HK-2 (cell line): ENCODE measurements at regions not wholly inside any gene's neighbourhood (a gene's known extent, or its start where the extent isn't known, plus 50 kb on each side); places are given as distances from the start of the nearest gene placed in this dataset.

ENCODE experiments used
- DNase-seq: peaks from one replicate; pipeline ENCODE4 v3.0.0-alpha.2; 2018; ENCODE audit not compliant: unreplicated experiment

- DNase-seq: no peak
These were observed 106.9 kb upstream of the NPHP3 start for GRCh38 chr3:132829101-132829500.

DNA sequence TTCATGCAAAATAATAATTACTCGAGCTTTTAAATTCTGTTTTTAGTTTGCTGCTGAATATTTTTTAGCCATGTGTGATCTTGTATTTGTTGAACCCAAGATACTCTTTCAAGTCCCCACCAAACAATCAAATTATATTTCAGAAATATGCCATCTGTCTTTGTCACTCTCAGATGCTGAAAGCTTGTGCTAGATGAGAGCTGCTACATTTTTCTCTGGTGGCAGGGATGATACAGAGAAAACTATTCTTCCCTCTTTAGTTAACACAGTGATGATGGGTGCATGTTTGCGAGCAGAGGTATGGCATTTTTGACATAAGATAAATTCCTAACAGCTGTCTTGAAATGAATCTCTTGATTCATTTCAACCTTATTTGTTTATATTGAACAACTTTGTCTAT is 100.6 kb upstream of the NPHP3 start:
- DNase-seq: no peak

DNA sequence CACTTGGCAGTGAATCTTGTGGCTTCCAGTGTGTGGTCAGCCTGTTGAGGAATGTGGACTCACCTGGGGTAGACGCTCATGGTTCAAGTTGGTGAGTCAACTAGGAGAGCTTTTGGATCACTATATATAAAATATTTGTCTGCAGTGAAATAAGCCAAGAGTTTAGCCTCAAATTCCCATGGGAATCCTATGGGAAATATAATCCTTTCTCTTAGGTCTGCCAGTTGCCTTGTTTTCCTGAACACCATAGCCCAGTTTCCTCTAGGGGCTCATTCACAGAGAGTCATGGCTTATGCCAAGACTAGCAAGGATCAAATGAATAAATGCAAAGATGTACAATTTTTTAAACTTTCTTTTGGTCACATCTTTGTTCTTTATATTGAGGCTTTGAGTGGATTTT is 100.1 kb upstream of the NPHP3 start:
- no peak for DNase-seq

- no peak for DNase-seq
These were observed 99.1 kb upstream of the NPHP3 start for GRCh38 chr3:132821314-132821713.

DNA sequence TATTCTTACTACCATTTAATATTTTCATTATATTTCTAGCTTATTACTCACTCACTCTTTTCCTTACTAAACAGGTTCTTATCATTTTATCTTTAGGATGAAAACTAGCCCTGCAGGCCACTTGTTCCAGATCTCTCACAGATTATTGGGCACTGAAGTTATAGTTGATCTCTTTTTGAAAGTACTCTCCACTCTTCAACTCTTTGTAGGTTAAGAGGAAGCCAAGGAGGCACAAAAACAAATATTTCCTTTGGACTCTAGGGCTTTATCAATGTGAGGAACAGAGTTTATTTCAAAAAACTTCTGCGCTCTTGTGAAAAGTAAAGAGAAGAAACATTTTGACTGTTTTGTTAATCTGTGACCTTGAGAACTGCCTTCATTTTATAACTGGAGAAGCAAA is 96.0 kb upstream of the NPHP3 start:
- DNase-seq: no peak

DNA sequence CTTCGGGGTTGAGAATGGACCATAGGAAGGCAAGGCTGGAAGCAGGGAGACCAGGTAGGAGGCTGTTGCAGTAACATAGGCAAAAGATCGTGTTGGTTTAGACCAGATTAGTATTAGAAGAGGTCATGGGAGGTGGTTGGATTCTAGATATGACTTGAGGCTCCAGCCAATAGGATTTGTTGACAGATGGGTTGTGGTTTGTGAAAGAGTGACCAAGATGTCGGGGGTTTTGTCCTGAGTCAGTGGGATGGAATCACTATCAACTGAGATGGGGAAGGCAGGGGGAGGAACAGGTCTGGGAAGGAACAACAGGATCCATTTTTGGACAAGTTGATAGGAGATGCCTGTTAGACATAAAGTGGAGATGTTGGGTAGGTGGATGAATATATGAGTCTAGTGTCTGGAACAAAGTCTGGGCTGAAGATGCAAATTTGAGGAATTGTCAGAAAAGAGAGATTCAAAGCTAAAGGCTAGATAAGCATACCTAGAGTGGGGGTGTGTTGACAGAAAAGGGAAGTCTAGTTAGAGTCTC is 95.5 kb upstream of the NPHP3 start:
- DNase-seq: no peak

DNA sequence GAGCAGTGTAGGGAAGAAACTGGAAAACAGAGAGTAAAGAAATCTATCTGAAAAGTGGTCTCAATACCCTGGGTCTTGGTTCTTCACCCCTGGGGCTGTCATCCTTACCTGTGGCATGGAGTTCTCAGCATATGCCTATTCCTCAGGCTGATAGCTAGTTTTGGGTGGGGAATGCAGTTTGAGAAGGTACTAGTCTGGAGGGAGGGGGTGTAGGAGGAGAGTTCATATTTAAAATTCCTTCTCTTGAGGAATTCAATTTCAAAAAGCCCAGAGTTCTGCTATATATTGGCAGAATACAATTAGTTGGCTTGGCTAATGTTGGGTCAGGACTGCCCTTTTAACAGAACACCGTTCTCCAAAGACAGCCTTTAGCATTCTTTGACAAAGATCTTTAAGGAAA is 82.9 kb upstream of the NPHP3 start:
- DNase-seq: no peak

GRCh38 chr3:132804498-132804897 is 82.3 kb upstream of the NPHP3 start:
- no peak for DNase-seq

DNA sequence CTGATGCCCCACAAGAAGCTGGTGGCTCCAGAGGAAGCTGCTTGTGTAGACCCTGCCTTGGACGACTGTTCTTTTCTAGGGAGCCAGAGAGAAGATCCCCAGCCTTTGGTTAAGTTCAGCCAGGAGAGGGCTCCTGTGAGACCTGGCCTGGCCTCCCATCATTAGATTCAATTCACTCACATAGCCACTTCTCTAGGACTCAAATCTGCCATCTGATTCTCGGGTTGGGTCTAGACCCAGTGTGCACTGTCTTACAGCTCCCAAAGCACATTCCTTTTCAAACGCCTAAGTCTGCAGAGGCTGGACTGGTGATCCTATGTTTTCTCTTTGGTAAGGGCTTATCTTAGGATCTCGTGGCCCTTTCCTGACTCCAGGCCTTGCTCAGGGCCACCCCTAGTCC is 81.7 kb upstream of the NPHP3 start:
- no peak for DNase-seq

DNA sequence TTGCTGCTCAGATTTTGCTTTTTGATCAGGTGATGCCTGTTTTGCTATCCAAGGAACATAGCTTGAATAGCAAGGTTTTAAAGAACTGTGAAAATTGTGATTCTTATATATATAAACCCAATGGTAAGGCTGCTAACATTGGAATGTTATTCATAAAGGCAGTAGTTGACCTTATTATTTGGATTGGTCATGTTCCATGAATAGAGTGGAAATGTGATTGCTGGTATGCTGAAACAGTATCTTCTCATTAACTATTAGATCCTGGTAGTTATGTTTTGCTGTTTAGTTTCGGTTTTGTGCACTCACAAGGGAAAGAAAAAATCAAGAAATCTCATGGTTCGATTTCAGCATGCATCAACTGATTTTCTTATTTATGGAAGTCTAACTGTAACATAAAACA is 78.7 kb upstream of the NPHP3 start:
- no peak for DNase-seq

GRCh38 chr3:132790806-132791205 is 68.6 kb upstream of the NPHP3 start:
- no peak for DNase-seq

GRCh38 chr3:132789959-132790358 is 67.8 kb upstream of the NPHP3 start:
- no peak for DNase-seq

DNA sequence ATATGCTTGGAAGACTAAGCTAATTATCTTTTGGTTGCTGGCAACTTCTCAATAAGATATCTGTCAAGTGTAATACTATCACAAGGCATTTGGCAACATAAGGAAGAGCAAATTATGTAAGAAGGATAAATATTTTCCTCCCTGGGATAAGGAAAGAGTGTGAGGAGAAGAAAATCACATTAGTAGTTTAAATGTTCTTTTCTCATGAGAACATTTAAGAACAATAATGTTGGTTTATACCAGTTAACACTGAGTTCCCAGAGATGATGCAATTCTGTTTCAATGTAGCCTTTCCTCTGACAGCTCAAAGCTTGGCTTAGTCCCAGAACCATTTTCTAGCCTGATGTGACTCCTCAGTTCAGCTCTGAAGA is 66.1 kb upstream of the NPHP3 start:
- no peak for DNase-seq

- no peak for DNase-seq
These were observed 65.5 kb upstream of the NPHP3 start for GRCh38 chr3:132787616-132788300.

- no peak for DNase-seq
These were observed 64.7 kb upstream of the NPHP3 start for GRCh38 chr3:132786890-132787289.

GRCh38 chr3:132785292-132785691 is 63.1 kb upstream of the NPHP3 start:
- no peak for DNase-seq

- no peak for DNase-seq
These were observed 62.4 kb upstream of the NPHP3 start for GRCh38 chr3:132784502-132785025.

- no peak for DNase-seq
These were observed 60.9 kb upstream of the NPHP3 start for GRCh38 chr3:132783152-132783551.

- DNase-seq: no peak
These were observed 59.7 kb upstream of the NPHP3 start for GRCh38 chr3:132781922-132782321.

- no peak for DNase-seq
These were observed 55.0 kb upstream of the NPHP3 start for GRCh38 chr3:132777171-132777570.

GRCh38 chr3:132773071-132773619 is 50.9 kb upstream of the NPHP3 start:
- peak; percentile 8 for DNase-seq

DNA sequence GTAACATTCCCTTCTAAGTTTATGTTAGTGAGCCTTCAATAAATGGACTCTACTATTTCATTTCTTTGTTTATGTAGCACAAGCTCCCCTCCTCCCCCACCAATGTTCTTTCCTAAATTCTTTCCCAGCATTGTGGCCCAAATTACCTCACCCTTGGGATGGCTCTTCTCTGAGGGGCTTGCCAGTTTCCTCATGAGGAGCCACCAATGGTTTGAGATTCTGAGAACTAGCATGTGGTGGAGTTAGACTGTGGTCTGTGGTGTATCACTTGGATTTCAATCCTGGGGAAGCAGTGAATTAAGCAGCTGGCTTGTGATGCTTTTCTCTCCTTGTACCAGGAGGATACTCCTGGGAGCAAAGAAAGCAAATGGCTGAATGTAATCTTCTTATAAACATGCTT is 50.0 kb upstream of the NPHP3 start:
- no peak for DNase-seq
